ENCODE measurements at regions not wholly inside any gene's neighbourhood (a gene's known extent, or its start where the extent isn't known, plus 50 kb on each side); places are given as distances from the start of the nearest gene placed in this dataset.

- no peak overlapping the region for H3K4me3 ChIP-seq (ENCODE audit: low read depth, low read length)
- DNase-seq (ENCODE audit: low read depth), result no peak
- TF ChIP-seq, protein P1, sequence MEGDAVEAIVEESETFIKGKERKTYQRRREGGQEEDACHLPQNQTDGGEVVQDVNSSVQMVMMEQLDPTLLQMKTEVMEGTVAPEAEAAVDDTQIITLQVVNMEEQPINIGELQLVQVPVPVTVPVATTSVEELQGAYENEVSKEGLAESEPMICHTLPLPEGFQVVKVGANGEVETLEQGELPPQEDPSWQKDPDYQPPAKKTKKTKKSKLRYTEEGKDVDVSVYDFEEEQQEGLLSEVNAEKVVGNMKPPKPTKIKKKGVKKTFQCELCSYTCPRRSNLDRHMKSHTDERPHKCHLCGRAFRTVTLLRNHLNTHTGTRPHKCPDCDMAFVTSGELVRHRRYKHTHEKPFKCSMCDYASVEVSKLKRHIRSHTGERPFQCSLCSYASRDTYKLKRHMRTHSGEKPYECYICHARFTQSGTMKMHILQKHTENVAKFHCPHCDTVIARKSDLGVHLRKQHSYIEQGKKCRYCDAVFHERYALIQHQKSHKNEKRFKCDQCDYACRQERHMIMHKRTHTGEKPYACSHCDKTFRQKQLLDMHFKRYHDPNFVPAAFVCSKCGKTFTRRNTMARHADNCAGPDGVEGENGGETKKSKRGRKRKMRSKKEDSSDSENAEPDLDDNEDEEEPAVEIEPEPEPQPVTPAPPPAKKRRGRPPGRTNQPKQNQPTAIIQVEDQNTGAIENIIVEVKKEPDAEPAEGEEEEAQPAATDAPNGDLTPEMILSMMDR (IDR thresholded peaks at IDR 0.05; ENCODE audit: low read depth, low read length, missing control alignments), result no peak
Observed at GRCh38 chr4:19146038-19146437, 1105.7 kb upstream of the SLIT2 start.

DNA sequence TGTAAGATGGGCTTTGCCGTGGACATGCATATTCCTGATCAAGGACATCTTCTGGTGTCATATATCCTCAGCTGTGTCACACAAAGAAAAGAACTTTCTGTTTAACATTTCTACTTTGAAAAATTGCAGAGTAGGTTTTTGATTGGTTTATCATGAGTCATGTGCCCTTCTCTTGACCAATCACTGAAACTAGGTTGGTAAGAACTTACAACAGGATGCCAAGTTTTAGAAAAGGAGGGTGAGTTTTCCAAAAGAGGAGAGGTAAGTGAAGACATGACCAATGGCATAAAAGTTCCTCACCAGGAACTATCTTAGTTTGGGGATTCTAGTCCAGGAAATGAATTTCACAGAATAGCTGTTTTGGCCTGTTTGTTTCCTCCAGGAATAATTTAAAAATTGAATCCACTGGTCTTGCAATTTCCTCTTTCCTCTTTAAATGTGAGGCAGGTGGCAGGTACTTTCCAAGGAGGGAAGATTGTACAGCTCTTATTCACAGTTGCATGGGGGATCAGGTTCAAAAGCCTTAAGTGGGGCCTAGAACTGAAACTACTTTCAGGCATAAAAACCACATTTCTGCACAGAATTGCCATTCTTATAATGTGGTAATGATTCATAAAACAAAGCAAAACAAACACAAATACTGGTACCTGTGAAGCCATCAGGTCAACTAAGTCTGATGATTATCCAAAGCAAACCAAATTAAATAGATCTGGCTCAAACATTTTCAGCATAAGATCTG is 1114.5 kb upstream of the LCORL start:
- no peak for DNase-seq (ENCODE audit: low read depth)
- H3K4me3 ChIP-seq (ENCODE audit: low read depth, low read length), result no peak overlapping the region
- TF ChIP-seq, protein P1 (IDR thresholded peaks at IDR 0.05; ENCODE audit: low read depth, low read length, missing control alignments), result no peak

- TF ChIP-seq, protein P1 (IDR thresholded peaks at IDR 0.05; ENCODE audit: low read depth, low read length, missing control alignments), result no peak
- no peak overlapping the region for H3K4me3 ChIP-seq (ENCODE audit: low read depth, low read length)
- no peak for DNase-seq (ENCODE audit: low read depth)
Observed at GRCh38 chr4:19134685-19135084, 1113.1 kb upstream of the LCORL start.

- TF ChIP-seq, protein P1 (IDR thresholded peaks at IDR 0.05; ENCODE audit: low read depth, low read length, missing control alignments), result no peak
- H3K4me3 ChIP-seq (ENCODE audit: low read depth, low read length), result no peak overlapping the region
- no peak for DNase-seq (ENCODE audit: low read depth)
Observed at GRCh38 chr4:19133315-19133714, 1111.8 kb upstream of the LCORL start.

GRCh38 chr4:19130866-19131265 is 1109.3 kb upstream of the LCORL start:
- TF ChIP-seq, protein P1 (IDR thresholded peaks at IDR 0.05; ENCODE audit: low read depth, low read length, missing control alignments), result no peak
- DNase-seq (ENCODE audit: low read depth), result no peak
- no peak overlapping the region for H3K4me3 ChIP-seq (ENCODE audit: low read depth, low read length)

- no peak for DNase-seq (ENCODE audit: low read depth)
- H3K4me3 ChIP-seq (ENCODE audit: low read depth, low read length), result no peak overlapping the region
Observed at GRCh38 chr4:19128176-19128575, 1106.6 kb upstream of the LCORL start.

More at GRCh38 chr4:19128176-19128575, 1106.6 kb upstream of the LCORL start:
- TF ChIP-seq, protein P1 (IDR thresholded peaks at IDR 0.05; ENCODE audit: low read depth, low read length, missing control alignments), result no peak

Data from GM12864 (cell line).